HEK293 (cell line): ENCODE measurements at regions not wholly inside any gene's neighbourhood (a gene's known extent, or its start where the extent isn't known, plus 50 kb on each side); places are given as distances from the start of the nearest gene placed in this dataset.

ENCODE experiments used
- CTCF ChIA-PET: fragments of 350-600 bp; formaldehyde crosslinking; extraction: SDS; loops from one replicate; lab custom pipeline; 2021; ENCODE audit warnings: antibody characterized with exemption; lab: Yijun Ruan, JAX
- POLR2A ChIA-PET: fragments of 300-600 bp; formaldehyde crosslinking; extraction: SDS; loops from one replicate; lab custom pipeline; 2020; ENCODE audit warnings: antibody characterized with exemption, inconsistent platforms; lab: Yijun Ruan, JAX
- H3K27ac ChIP-seq: fragments of 200-500 bp; sonication (Bioruptor generic); 2 replicates; pipeline ENCODE4 v1.5.1; 2014; ENCODE audit warnings: low read depth, low read length, control low read depth, inconsistent platforms; ENCODE audit errors: extremely low read depth
- H3K36me3 ChIP-seq, 2 experiments: fragments of 200-500 bp in 1 of 2; sonication (Bioruptor generic) in 1 of 2; 1 replicate in 1 of 2; 2 replicates in 1 of 2; pipeline ENCODE4 v1.5.1; 2014 to 2017; ENCODE audit warnings: inconsistent platforms in 2 of 2, low read length in 2 of 2; ENCODE audit not compliant: control insufficient read depth in 2 of 2, insufficient read depth in 1 of 2
- H3K4me1 ChIP-seq: fragments of 200-500 bp; sonication (Bioruptor generic); 2 replicates; pipeline ENCODE4 v1.5.1; 2014; ENCODE audit warnings: mild to moderate bottlenecking, low read length, inconsistent platforms; ENCODE audit not compliant: control insufficient read depth, insufficient read depth
- H3K4me3 ChIP-seq: 2 replicates; pipeline ENCODE4 v1.5.1; 2011; ENCODE audit warnings: low read depth, mild to moderate bottlenecking, control low read depth, low read length, moderate library complexity
- H3K9me3 ChIP-seq: fragments of 200-500 bp; sonication (Bioruptor generic); 2 replicates; pipeline ENCODE4 v1.5.1; 2014; ENCODE audit warnings: low read depth, low read length, inconsistent platforms; ENCODE audit not compliant: control insufficient read depth, insufficient read depth
- BCL11A ChIP-seq: fragments of 450-650 bp; formaldehyde crosslinking; IDR thresholded peaks from 2 replicates; pipeline ENCODE4 v1.5.1; 2016; ENCODE audit warnings: low read depth, missing biosample characterization, missing genetic modification characterization
- GLIS2 ChIP-seq: fragments of 450-650 bp; formaldehyde crosslinking; IDR thresholded peaks from 2 replicates; pipeline ENCODE4 v1.5.1; 2016; ENCODE audit warnings: missing biosample characterization, missing genetic modification characterization
- HOXC10 ChIP-seq: sonication (generic); formaldehyde crosslinking; IDR thresholded peaks from 2 replicates; pipeline ENCODE4 v1.8.1; 2023; ENCODE audit warnings: mild to moderate bottlenecking, missing genetic modification reagents
- OSR2 ChIP-seq: fragments of 450-650 bp; formaldehyde crosslinking; IDR thresholded peaks from 2 replicates; pipeline ENCODE4 v1.5.1; 2016; ENCODE audit warnings: missing biosample characterization, missing genetic modification characterization
- TCF7L2 ChIP-seq: IDR thresholded peaks from 2 replicates; pipeline ENCODE4 v1.6.1; 2011; ENCODE audit warnings: low read depth, mild to moderate bottlenecking, inconsistent platforms, low read length, moderate library complexity, borderline replicate concordance
- TRIM28 ChIP-seq: IDR thresholded peaks from 2 replicates; pipeline ENCODE4 v1.6.1; 2011; ENCODE audit warnings: low read length, control low read depth, borderline replicate concordance
- YY1 ChIP-seq: fragments of 450-650 bp; formaldehyde crosslinking; IDR thresholded peaks from 2 replicates; pipeline ENCODE4 v1.5.1; 2018; ENCODE audit warnings: missing biosample characterization, missing genetic modification characterization
- ZBTB11 ChIP-seq: fragments of 450-650 bp; formaldehyde crosslinking; conservative IDR thresholded peaks from 2 replicates; pipeline ENCODE4 v1.5.1; 2016; ENCODE audit warnings: low read depth, missing biosample characterization, missing genetic modification characterization
- ZBTB26 ChIP-seq: fragments of 450-650 bp; formaldehyde crosslinking; optimal IDR thresholded peaks from 2 replicates; pipeline ENCODE3; 2016; ENCODE audit warnings: missing biosample characterization, mild to moderate bottlenecking, missing genetic modification characterization
- ZIC2 ChIP-seq: fragments of 450-650 bp; formaldehyde crosslinking; IDR thresholded peaks from 2 replicates; pipeline ENCODE4 v1.5.1; 2016; ENCODE audit warnings: missing biosample characterization, missing genetic modification characterization
- ZNF132 ChIP-seq: fragments of 450-650 bp; formaldehyde crosslinking; IDR thresholded peaks from 2 replicates; pipeline ENCODE4 v1.5.1; 2017; ENCODE audit warnings: missing biosample characterization, missing genetic modification characterization, borderline replicate concordance
- ZNF175 ChIP-seq: fragments of 450-650 bp; formaldehyde crosslinking; IDR thresholded peaks from 2 replicates; pipeline ENCODE4 v1.5.1; 2016; ENCODE audit warnings: missing biosample characterization, missing genetic modification characterization
- ZNF19 ChIP-seq: fragments of 450-650 bp; formaldehyde crosslinking; IDR thresholded peaks from 2 replicates; pipeline ENCODE4; 2016; ENCODE audit warnings: missing biosample characterization, missing genetic modification characterization, low read depth
- ZNF223 ChIP-seq: fragments of 450-650 bp; formaldehyde crosslinking; IDR thresholded peaks from 2 replicates; pipeline ENCODE4 v1.5.1; 2016; ENCODE audit warnings: missing biosample characterization, missing genetic modification characterization
- ZNF362 ChIP-seq: fragments of 450-650 bp; formaldehyde crosslinking; IDR thresholded peaks from 2 replicates; pipeline ENCODE4 v1.5.1; 2016; ENCODE audit warnings: missing biosample characterization, missing genetic modification characterization
- ZNF404 ChIP-seq: fragments of 450-650 bp; formaldehyde crosslinking; IDR thresholded peaks from 2 replicates; pipeline ENCODE4 v1.5.1; 2017; ENCODE audit warnings: missing biosample characterization, missing genetic modification characterization
- ZNF548 ChIP-seq: fragments of 450-650 bp; formaldehyde crosslinking; IDR thresholded peaks from 2 replicates; pipeline ENCODE4 v1.5.1; 2016; ENCODE audit warnings: missing biosample characterization, missing genetic modification characterization
- ZNF580 ChIP-seq: fragments of 450-650 bp; formaldehyde crosslinking; IDR thresholded peaks from 2 replicates; pipeline ENCODE4 v1.5.1; 2016; ENCODE audit warnings: missing biosample characterization, missing genetic modification characterization
- ZNF621 ChIP-seq: fragments of 450-650 bp; formaldehyde crosslinking; IDR thresholded peaks from 2 replicates; pipeline ENCODE4 v1.5.1; 2017; ENCODE audit warnings: missing biosample characterization, missing genetic modification characterization
- ZNF777 ChIP-seq: fragments of 450-650 bp; formaldehyde crosslinking; IDR thresholded peaks from 2 replicates; pipeline ENCODE4 v1.5.1; 2017; ENCODE audit warnings: missing biosample characterization, missing genetic modification characterization, borderline replicate concordance
- ZXDB ChIP-seq: fragments of 450-650 bp; formaldehyde crosslinking; IDR thresholded peaks from 2 replicates; pipeline ENCODE4 v1.5.1; 2016; ENCODE audit warnings: missing biosample characterization, missing genetic modification characterization

GRCh38 chr1:79695138-79695537, 688.6 kb upstream of the ADGRL4 start:
- no peaks in the 10 kb centered on the region for H3K9me3 ChIP-seq
- ChIA-PET CTCF (no interaction called here), POLR2A (no interaction called here)
- no peak overlapping the region for H3K27ac ChIP-seq
- H3K36me3 ChIP-seq: no peaks in the 10 kb centered on the region
- TF ChIP-seq ZNF580 (tag by site-specific recombination): no peak
- TF ChIP-seq, all 188 proteins: peak for 0
- H3K4me1 ChIP-seq: no peaks in the 10 kb centered on the region
- no peak overlapping the region for H3K4me3 ChIP-seq

- TF ChIP-seq TCF7L2 (no peak), TRIM28 (no peak), ZNF175 (tag by site-specific recombination) (no peak), BCL11A (no peak), ZNF548 (tag by site-specific recombination) (no peak), ZBTB11 (tag by site-specific recombination) (no peak), GLIS2 (no peak), ZIC2 (tag by site-specific recombination) (no peak), ZNF223 (tag by site-specific recombination) (no peak), ZNF132 (tag by site-specific recombination) (no peak), ZNF362 (tag by site-specific recombination) (no peak), HOXC10 (CRISPR knock-in tag) (no peak)
- TF ChIP-seq, all 188 proteins: peak for 0
- Histone ChIP-seq H3K4me3 (no peak overlapping the region), H3K9me3 (no peaks in the 10 kb centered on the region), H3K27ac (no peak overlapping the region), H3K4me1 (no peaks in the 10 kb centered on the region), H3K36me3 (no peaks in the 10 kb centered on the region)
- ChIA-PET POLR2A (no interaction called here), CTCF (no interaction called here)
Observed at GRCh38 chr1:79694241-79694640, 687.7 kb upstream of the ADGRL4 start.

GRCh38 chr1:79693441-79694114, 687.0 kb upstream of the ADGRL4 start:
- Histone ChIP-seq H3K4me1 (no peaks in the 10 kb centered on the region), H3K4me3 (no peak overlapping the region), H3K9me3 (no peaks in the 10 kb centered on the region), H3K36me3 (no peaks in the 10 kb centered on the region), H3K27ac (no peak overlapping the region)
- POLR2A ChIA-PET: no interaction called here
- CTCF ChIA-PET: no interaction called here
- TF ChIP-seq OSR2 (tag by site-specific recombination): no peak
- TF ChIP-seq ZXDB (tag by site-specific recombination): no peak
- TF ChIP-seq ZBTB26 (tag by site-specific recombination): no peak
- no peak for TF ChIP-seq ZNF404 (tag by site-specific recombination)
- no peak for TF ChIP-seq ZNF19
- TF ChIP-seq GLIS2: no peak
- no peak for TF ChIP-seq ZNF777
- no peak for TF ChIP-seq ZNF621 (tag by site-specific recombination)
- no peak for TF ChIP-seq YY1 (tag by site-specific recombination)
- no peak for TF ChIP-seq ZNF362 (tag by site-specific recombination)
